Activated CD4-positive, alpha-beta T cell treated with anti-CD3 and anti-CD28 coated beads for 1 hour (primary cell): ENCODE measurements at regions not wholly inside any gene's neighbourhood (a gene's known extent, or its start where the extent isn't known, plus 50 kb on each side); places are given as distances from the start of the nearest gene placed in this dataset.

ENCODE experiments used
- DNase-seq: peaks from one replicate; pipeline ENCODE4 v3.0.0-alpha.2; 2020

DNA sequence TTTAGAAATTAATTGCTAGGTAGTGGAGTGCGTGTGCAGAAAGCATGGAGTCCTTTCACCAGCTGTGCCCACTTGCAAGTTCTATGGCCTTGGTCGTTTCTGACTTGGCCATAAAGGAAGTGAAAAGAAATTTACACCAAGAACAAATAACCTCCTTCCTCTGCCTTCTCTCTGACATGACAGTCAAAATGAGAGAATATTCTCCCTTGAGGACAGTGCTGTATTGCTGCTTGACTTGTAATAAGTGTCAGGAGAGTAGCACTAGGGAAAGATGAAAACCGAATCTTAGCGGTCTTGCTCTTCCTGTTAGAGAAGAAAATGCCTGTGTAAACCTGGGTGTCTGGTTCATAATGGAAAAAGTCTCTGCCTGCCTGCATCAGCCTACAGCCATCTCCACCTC is 333.1 kb upstream of the RAG2 start:
- DNase-seq = no peak

DNA sequence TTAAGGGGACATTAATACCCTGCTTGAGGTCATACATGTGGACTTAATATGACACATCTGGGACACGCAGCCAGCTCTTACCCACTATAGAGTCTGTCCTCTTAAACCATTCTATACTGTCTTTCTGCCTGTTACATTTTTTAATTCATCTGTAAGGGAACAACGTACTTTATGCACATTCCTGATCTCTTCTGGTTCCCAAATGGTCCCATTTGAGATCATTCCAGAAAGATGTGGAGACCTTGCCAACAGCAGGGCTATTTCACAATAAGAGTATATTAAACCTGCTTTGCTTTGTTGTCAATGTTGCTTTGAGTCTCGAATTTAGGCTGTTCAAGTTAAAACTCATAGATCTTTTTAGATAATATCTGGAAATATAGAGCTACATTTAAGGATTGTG is 332.2 kb upstream of the RAG2 start:
- DNase-seq = no peak

DNA sequence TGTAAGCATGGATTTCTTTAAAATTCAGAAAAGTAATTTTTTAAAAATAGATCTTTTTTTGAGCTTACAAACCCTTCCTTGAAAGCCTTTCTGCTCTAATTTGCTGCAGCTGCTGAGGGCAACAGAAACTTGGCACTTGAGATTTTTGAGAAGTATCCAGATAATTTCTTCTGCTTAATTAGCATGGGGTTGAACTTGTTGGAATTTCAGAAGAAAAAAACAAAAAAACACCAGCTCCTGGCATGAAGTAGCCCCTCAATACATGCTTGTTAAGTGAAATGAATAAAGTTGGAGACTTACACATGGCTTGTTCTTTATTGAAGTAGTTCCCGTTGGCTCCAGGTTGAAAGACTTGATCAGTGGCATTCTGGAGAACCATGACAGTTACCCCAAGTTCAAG is 331.4 kb upstream of the RAG2 start:
- DNase-seq = no peak

DNA sequence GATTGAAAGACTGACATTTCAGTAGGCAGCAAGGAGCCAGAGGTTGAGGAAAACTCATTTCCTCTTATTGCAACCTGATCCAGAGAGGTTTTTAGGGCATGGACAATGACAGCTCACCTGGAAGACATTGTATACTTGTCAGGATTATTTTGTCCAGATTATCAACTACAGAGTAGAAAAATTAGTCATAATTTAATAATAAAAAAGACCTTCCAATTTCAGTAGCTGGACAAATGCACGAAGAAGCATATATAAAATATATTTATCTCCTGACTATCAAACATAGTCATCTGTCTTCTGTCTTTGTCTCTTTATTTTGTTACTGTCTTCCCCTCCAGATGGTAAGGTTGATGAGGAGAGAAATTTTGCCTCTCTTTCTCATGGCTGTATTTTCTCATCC is 330.6 kb upstream of the RAG2 start:
- DNase-seq = no peak

DNA sequence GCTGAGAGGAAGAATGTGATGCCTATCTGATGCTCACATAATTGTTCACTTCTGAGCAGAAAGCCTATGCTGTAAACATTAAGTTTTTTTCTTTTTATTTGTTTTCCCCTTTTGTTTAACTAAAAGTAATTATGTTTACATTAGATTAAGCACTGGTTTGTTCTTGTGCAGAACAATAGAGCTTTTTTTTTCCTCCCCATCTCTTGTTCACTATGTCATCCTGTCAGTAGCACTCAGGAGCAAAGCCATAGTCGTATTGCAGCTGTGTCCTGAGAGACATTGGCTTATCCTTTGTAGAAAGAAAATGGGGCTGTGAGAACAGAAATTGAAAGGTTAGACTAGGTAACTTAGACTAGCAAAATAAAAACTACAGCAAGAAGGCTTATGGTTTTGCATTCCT is 301.8 kb upstream of the RAG2 start:
- no peak for DNase-seq

DNA sequence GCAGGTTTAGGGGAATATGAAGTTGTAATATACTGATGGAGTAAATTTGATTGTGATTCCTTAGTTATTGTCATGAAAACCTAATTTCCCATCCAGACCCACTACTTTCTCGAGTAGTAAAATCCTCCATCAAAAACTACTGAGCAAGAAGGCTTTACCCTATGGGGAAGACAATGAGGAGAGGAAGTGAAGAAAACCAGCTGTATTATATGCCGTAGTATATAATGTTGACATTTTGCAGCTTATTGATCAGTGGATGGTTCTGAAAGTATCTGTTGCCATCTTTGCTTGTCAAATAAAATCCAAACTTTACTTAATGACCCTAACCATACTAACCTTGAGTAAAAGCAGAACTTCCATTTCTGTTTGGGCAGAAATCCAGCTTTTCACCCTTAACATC is 292.8 kb upstream of the RAG2 start:
- no peak for DNase-seq

DNA sequence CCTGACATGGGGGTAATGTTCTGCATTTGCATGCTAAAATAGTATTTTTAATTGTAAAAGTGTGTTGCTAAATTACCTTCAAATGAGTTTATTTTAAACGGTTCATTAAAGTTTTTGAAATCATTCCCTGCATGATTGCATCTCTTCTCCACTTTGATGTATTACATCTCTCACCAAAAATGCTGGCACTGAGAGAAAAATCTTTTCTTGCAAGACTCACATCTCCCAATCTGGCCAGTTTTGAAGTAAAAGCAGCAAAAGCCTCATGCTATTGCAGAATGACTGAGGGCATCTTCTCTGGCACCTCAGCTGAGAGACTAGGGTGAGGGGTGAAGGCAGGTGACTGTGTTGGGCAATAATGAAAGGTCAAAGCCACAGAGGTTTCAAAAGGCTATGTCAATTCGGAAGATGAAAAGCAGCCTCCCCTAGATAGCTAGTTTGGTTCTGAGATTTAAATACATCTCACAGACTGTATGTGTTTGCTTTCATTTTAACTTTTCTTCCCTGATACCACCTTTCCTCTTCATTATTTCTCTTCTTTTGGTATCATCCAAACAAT is 292.2 kb upstream of the RAG2 start:
- no peak for DNase-seq

DNA sequence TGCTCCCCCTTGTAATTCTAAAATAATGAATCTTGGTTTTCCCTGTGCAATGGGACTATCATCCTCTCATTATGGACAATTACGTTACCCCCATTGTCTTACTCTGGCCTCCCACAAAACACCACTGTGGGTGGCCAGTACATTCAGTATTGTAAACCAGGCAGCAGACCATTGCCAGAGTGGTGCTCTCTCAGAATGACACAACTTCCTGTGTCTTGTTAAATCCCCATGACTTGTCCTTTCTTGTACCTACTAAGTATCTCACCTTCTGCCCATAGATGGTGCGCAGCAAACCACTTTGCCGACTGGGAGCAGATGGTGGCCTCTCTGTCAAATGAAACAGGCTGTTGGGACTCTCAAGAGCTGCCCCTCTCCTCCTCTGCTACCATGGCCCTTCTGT is 287.1 kb upstream of the RAG2 start:
- no peak for DNase-seq

DNA sequence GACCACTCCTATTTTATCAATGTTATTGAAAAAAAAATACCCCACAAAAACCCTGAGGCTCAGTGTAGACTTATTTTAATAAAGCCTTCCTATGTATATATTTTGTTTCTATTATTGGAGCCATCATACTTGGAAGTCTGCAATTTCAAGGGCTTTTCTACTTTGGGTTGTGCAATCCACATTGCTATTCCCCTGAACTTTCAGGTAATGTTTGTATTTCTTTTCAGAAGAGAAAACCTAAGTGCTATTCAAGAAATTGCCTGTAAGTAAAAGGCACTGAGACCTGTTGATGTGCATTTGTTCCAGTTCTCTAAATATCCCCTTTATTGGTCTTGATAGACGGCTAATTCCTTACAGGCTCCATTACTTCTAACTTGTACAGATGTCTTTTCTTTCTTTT is 280.7 kb upstream of the RAG2 start:
- DNase-seq = no peak

DNA sequence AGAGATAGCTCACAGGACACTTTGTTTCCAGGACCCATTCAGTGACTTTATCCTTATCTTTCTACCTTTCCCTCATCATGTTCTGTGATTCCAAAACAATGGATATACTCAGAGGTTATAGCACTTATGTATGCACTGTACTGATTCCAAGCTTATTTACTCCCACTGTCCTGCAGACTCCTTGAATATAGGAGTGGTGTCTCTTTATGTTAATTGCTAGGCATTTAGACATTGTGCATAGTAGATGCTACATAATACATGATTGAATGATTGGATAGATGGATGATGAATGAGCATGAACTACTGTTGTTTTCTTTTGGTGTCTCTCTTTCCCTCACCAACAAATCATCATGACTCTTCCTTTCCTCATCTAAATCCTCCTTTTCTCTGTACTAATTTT is 279.1 kb upstream of the RAG2 start:
- no peak for DNase-seq

DNA sequence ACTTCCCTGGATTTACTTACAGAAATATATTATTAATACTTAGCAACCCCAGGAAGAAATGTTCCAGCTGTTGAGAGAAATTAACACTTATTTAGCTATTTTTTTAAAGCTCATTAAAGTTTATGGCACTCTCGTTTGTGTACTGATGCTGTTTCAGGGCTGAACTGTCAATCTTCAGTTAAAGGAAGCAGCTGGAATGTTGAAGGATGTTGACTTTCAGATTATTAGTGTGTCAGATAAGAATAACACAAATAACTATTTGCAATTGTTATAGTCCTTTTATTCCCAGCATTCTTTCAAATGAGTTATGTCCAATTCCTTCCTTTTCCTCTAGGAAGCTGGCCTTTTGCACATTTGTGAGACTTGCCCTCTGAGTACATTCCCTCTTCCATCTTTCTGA is 278.2 kb upstream of the RAG2 start:
- DNase-seq = no peak

DNA sequence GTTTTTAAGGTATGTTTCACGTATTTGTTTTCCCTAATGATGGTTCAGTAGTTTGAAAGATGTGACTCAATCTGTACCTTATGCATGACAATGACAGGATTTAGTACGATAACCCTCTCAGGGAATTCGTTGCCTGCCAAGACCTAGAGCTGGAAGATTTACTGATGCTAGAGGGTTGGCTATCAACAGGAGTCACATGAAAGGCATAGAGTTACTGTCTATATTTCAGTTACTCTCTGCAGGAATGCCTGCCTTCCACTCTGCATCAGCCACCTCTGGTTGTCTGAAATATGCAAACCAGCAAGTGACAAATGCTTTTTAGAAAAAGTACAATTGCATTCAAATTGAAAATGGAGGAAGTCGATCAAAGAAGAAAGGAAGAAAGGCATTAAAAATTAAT is 276.3 kb upstream of the RAG2 start:
- DNase-seq = no peak

DNA sequence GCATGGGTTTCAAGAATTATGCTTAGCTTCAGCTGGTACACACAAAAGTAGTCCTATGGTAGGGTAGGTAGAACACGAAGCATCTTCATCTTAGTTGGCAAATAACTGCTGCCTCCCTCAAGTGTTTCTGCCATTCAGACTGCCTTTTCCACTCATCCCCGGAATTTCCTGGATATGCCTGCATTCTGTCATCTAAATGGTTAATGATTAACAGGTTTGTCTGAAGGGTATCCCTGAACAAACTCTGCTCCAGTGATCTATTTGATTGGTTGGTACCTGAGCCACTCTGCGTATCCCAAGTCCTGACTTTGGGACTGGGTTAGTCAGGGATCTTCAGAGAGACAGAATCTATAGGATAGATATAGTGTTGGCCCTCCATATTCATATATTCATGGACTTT is 272.3 kb upstream of the RAG2 start:
- no peak for DNase-seq

DNA sequence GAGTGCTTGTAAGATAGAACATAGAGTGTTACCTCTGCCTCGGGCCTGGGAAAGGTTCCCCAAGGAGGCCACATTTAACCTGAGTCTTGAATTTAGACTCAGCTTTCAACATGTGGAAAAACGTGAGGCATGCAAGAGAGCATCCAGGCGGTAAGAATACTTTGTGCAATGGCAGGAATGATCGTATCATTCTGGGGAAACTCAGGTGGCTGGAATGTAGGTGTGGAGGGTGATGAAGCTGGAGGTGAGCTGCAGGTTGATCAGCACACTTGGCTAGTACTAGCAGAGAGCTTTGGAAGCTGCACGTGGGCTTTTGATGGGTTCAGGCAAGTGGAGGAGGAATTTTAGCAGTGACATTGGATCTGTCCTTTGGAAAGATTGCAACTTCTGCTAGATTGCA is 270.3 kb upstream of the RAG2 start:
- DNase-seq = no peak

DNA sequence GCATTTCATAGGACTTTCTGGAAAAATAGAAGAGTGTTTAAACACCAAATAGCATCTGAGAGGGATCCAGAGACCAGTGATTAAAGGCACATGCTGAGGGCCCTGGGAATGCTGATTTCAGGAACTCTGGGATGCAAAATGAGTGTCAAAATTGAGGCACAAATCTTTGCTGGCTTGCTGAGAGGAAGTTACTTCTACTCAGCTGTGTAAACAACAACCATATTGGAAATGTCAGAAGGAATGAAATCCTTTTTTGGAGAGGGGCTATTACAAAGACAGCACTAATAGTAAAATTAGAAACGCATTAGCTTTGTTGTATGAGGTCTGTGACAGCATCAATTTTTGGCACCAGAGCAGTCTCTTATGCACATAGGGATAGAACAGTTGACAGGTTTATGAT is 267.8 kb upstream of the RAG2 start:
- no peak for DNase-seq

DNA sequence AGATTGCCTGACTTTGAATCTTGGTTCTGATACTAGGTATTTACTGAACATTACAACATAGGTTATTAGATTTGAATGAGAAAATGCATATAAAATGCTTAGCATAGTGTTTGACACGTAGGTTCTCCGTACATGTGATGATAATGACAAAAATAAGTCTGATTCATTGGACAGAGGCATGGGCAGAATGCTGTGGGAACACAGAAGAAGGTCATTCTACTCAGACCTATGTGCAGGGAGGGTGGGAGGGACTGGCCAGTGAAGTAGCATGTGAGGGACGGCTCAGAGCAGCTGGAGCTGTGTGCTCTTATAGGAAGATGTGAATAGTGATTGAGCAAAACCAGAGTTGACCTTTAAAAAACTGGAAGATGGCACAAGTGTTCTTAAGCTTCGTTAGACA is 256.8 kb upstream of the RAG2 start:
- no peak for DNase-seq

DNA sequence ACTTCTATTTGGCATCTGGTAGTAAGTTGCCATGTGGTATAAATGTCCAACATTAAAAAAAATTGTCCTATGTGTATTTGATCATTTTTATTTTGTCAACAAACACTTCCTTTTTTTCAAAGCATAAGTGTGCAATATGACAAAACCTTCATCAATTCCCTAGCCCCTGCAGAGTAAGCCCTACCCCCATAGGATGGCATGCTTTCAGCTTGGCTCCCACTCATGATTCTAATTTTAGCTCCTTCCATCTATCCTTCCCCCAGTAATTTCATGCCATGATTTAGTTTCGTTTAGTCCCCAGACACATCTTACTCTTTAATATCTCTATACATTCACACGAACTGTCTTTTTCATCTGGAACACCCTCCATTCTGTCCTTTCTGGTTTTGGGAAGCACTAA is 250.6 kb upstream of the RAG2 start:
- DNase-seq = no peak

DNA sequence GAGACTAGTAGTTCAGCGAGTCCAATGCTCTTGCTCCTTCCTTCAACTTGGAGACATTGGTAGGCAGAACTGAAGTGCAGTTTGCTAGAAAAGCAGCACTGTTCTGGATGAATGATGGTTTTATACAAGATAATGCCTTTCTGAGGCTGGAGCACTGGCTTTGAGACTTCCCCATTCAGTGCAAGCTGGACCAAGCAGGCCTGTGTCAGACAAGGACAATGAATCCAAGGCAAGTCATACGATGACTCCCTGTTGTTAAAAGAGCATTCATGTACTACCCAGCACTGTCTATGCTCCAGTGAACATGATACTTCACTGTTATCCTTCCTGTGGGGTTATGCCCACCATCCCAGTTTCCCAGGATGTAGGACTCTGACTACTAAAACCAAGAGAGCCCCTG is 242.3 kb upstream of the RAG2 start:
- no peak for DNase-seq

DNA sequence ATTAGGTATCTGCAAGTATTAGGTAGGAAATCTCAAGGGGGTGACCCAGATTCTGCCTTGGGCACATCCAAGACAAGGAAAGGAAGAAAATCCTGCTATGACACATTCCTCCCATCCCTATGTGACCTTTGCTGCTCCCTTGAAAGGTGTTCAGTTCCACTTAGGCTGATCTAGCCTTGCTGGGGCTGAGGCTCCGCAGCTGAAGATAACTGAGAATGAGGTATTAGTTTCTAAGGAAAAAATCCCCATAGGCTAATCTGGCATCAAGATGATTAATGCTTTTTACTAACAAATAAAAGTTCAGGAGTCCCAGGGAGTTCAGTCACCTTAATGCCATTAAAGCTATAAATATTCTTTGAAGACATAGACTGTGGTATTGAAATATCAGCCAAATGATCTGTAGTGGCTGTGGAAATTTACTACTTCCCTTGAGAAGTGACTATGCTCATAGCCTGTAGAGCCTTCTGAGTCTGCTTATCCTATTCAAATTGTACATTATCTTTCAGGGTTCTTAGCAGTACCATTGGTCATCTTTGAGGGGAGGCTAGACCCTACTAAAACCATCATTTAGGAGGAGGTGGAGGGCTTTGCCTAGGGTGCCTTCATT is 239.9 kb upstream of the RAG2 start:
- no peak for DNase-seq

DNA sequence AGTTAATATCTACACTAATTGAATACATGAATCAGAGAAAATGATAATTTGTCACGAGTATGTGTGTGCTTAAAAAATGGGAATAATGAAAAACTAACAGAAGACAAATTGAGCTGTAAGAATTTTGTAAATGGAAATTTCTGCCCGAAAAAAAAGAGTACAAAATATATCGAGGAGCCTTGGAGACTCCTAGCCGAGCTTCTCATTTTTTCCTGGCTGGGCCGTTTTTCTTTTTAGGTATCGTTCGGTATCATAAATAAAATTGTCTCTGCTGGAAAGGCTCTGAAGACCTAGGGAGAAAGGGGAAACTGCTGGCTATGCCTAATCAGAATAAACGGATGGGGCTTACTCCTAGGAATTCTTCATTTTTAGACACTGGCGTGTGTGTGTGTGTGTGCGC is 227.2 kb upstream of the RAG2 start:
- no peak for DNase-seq

DNA sequence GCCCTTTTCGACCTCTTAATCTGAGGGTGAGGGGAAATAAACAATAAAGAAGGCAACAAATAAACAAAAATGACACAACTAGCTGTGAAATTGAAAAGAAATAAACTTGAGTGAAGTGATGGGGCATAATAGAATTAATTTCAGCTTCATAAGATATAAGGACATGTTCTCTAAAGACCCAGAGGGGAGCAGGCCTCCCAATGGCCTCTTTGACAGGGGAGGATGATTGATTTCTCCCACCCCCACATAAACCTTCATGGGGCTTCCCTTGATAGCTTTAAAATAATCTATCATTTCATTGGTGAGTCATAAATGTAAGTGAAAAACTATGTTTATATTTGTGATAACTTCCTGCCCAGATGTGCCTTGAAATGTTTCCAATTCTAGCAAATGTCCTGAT is 226.3 kb upstream of the RAG2 start:
- DNase-seq = no peak

DNA sequence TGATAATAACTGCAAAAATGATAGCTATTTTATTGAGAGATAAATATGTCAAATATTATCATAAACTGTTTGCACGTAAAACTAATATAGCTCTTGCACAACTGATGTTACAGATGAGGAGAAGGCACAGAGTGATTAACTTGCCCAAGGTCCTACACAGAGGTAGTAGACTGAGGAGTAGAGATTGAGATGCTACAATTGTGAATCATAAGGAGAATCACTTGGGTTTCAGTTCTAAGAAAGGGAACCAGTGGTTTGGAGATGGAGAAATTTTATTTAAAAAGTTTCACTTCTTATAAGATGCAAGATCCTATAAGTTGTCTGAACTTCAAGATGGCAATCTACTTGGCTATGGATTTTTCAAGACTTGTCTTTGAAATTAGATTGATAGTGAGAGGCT is 224.8 kb upstream of the RAG2 start:
- no peak for DNase-seq

DNA sequence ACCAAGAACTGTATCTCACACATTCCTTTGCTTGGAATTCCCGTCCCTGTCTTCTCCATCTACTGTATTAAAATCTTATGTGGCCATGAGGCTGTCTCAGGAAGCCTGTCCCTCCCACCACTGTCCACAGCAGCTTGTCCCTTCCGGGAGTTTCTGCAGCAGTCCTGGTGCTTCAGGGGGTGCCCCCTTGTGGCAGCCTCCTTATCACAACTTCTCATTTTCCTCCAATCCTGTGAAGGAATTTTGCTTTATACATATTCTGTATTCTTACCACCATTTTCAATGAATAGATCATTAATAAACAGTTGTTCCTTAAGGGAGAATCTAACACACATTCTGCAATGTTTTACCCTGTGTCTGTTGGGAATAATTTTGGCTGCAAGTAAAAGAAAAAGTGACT is 220.4 kb upstream of the RAG2 start:
- no peak for DNase-seq

DNA sequence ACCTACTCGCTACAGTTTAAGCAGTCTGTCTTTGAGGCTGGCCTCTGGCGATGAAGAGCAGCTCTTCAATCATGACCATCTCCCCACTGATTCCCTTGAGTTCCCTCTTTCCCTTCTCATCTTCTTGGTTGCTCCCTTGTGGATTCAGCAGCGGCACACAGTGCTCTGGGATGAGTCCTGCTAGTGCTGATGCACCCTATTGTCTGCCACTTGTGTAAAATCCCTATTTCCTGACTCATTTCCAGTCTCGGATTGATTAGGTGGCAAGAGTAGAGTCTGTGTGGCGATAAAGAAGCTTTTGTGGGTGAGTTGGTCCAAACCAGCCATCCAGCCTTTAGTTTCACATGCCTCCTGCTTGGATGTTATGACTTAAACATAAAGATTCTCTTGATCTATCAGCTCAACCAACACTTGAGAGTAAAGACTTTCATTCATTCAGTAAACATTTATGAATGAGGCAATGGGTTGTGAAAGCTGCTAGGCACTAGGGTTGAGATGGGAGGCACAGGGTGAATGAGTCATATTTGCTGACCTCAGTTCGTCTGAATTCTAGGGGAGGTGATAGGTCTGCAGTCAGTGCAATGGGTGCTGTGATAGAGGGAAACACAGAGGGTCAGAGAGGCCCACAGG is 219.4 kb upstream of the RAG2 start:
- DNase-seq = no peak

DNA sequence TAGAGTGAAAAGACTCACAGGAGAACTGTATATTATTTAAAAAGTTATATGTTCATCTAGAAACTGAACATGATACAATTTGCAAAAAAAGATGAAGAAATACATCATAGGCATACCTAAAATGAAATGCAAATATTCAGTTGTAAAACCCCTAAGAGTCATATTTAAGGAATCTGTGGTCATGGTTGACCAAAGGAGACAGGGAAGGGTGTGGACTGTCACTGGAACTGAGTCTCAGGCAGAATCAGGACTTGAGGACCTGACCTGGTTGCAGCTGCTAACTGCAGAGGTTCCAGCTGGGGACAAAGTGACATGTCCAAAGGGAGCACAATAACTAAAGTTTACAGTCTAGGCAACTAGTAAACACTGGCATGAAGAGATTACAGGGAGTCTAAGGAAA is 211.3 kb upstream of the RAG2 start:
- no peak for DNase-seq
